ENCODE measurements at regions not wholly inside any gene's neighbourhood (a gene's known extent, or its start where the extent isn't known, plus 50 kb on each side); places are given as distances from the start of the nearest gene placed in this dataset.

DNA sequence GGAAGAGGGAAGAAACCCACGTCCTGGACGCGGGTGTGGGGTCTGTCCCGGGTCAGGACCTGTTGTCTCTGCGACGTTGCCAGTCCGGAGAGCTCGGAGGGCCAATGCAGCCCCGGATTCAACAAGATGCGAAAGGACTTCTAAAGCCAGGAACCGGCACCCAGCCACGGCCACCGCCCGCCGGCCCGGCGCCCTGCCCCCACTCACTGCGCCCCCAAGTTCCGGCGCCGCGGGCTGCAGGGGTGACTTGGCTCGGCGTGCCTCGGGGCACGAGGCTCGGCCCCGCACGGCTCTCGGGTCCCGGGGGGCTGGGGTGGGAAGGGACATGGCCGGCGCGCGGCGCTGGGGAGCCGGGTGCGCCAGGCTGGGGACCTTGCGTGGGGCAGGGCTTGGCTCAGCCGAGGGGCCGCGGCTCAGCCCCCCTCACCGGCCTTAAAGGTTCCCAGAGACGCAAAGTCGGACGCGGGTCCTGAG is 51.8 kb upstream of the H6PD start:
- Histone ChIP-seq H2AFZ (peak overlapping the region; percentile 88), H3K4me3 (ENCODE audit: low read depth, low read length) (peak overlapping the region; percentile 68), H3K27ac (no peak overlapping the region), H3K9ac (no peak overlapping the region), H3K4me2 (ENCODE audit: low read length) (peak overlapping the region; percentile 96), H3K27me3 (ENCODE audit: control insufficient read depth, insufficient read depth, low read length) (no peaks in the 10 kb centered on the region), H3K9me3 (ENCODE audit: control insufficient read depth, low read length) (no peaks in the 10 kb centered on the region), H3K79me2 (peaks cover 4% of the 10 kb centered on the region), H3K4me1 (no peaks in the 10 kb centered on the region), H3K36me3 (ENCODE audit: control insufficient read depth, insufficient read depth, low read length) (no peaks in the 10 kb centered on the region)
- no peak for TF ChIP-seq CTCF (IDR thresholded peaks at IDR 0.05)

DNA sequence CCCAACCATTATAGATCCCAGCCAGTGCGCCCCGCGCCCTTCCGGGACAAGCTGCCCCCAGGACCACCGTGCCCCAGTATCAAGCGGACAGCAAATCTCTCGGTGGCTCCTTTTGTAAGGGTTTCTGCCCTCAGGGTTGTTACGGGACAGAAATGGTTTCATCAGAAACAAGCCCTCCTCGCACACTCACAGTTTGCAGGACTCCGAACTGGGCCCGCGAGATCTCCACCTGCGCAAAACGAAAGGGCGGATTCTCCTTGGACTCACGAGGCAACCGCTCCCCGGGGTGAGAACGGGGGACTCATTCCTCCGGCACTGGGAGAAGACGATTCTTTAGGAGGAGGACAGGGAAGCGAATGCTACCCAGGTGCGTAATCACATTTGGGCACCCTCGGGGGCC is 51.1 kb upstream of the H6PD start:
- H3K4me2 ChIP-seq (ENCODE audit: low read length), result no peak overlapping the region
- H2AFZ ChIP-seq, result no peak overlapping the region
- no peak overlapping the region for H3K27ac ChIP-seq
- H3K36me3 ChIP-seq (ENCODE audit: control insufficient read depth, insufficient read depth, low read length), result no peaks in the 10 kb centered on the region
- no peak for TF ChIP-seq CTCF (IDR thresholded peaks at IDR 0.05)
- no peak overlapping the region for H3K4me3 ChIP-seq (ENCODE audit: low read depth, low read length)
- peaks cover 4% of the 10 kb centered on the region for H3K79me2 ChIP-seq
- no peaks in the 10 kb centered on the region for H3K4me1 ChIP-seq
- H3K27me3 ChIP-seq (ENCODE audit: control insufficient read depth, insufficient read depth, low read length), result no peaks in the 10 kb centered on the region
- H3K9ac ChIP-seq, result no peak overlapping the region
- H3K9me3 ChIP-seq (ENCODE audit: control insufficient read depth, low read length), result no peaks in the 10 kb centered on the region

DNA sequence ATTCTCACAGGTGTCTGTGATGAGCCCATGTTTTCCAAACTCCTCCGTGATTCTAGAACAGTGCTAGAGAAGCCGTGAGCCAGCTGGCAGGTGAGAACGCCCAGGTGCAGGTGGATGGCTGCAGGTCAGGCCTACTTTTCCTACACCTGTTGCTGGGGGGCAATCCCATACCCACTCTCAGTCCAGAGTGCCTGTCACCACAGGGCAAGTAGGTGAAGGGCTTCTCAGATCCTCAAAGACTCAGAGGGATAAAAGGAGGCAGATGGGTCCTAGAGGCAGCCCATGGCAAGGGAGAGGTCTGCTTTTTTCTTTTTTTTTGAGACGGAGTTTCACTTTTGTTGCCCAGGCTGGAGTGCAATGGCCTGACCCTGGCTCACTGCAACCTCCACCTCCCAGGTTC is 50.7 kb upstream of the H6PD start:
- Histone ChIP-seq H3K4me2 (ENCODE audit: low read length) (no peak overlapping the region), H3K9me3 (ENCODE audit: control insufficient read depth, low read length) (no peaks in the 10 kb centered on the region), H3K9ac (no peak overlapping the region), H3K4me1 (no peaks in the 10 kb centered on the region), H3K4me3 (ENCODE audit: low read depth, low read length) (no peak overlapping the region), H3K36me3 (ENCODE audit: control insufficient read depth, insufficient read depth, low read length) (no peaks in the 10 kb centered on the region), H3K27me3 (ENCODE audit: control insufficient read depth, insufficient read depth, low read length) (no peaks in the 10 kb centered on the region), H3K27ac (no peak overlapping the region), H3K79me2 (peaks cover 4% of the 10 kb centered on the region), H2AFZ (no peak overlapping the region)
- TF ChIP-seq CTCF (IDR thresholded peaks at IDR 0.05), result no peak

DNA sequence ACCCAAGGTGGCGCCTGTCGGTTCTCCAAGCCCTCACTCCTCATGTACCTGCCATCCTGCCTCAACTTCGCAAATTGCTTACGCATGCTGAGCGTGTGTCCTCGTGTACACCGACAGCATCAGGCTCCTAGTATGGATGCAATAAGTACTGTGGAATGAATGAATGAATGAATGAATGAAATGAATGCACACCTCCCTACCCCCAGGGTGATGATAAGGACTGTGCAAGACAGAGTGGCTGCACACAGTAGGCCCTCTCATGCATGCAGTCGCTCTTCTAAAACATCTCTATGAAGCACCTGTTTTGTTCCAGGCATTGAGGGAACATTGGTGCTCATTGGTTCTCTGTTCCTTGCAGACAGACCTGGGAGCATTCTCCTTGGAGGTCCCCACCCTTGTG is 49.8 kb upstream of the H6PD start:
- Histone ChIP-seq H3K79me2 (peaks cover 4% of the 10 kb centered on the region), H3K4me3 (ENCODE audit: low read depth, low read length) (no peak overlapping the region), H3K36me3 (ENCODE audit: control insufficient read depth, insufficient read depth, low read length) (no peaks in the 10 kb centered on the region), H3K4me2 (ENCODE audit: low read length) (no peak overlapping the region), H3K9me3 (ENCODE audit: control insufficient read depth, low read length) (no peaks in the 10 kb centered on the region), H3K4me1 (no peaks in the 10 kb centered on the region), H3K27ac (no peak overlapping the region), H3K9ac (no peak overlapping the region), H2AFZ (no peak overlapping the region), H3K27me3 (ENCODE audit: control insufficient read depth, insufficient read depth, low read length) (no peaks in the 10 kb centered on the region)
- TF ChIP-seq CTCF (IDR thresholded peaks at IDR 0.05), result no peak

Data from parathyroid adenoma (tissue), 2 donors.